NCI-H1092 treated with DMSO at 0.1 percent for 48 hours (cell line): ENCODE measurements at regions not wholly inside any gene's neighbourhood (a gene's known extent, or its start where the extent isn't known, plus 50 kb on each side); places are given as distances from the start of the nearest gene placed in this dataset.
"Not testable (repeated sequence)": the region's sequence is repeated elsewhere in the genome, so short reads cannot be mapped to it uniquely, and the experiment has no call there.

ENCODE experiments used
- DNase-seq: peaks from one replicate; lab custom pipeline; 2025; lab: John Stamatoyannopoulos, UW

DNA sequence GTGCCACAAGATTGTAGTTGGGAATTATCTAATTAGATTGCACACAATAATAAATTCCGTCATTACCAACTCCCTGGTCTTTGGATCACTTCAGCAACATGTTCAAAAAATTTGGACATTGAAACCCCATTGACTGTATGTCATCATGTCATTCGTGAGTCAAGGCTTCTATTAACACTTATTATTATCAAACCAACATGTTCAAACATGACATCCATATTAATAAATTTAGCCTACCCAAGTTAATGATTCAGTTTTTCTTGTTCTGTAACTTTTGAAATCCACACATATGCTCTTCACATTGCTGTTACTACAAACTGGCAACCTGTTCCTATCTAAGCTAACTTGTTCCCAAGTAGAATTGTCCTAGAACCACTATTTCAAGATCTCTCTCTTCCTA is 1142.7 kb upstream of the SLC39A10 start:
- no peak for DNase-seq

- not testable (repeated sequence) for DNase-seq
Observed at GRCh38 chr2:194511070-194511469, 1146.0 kb upstream of the SLC39A10 start.

DNA sequence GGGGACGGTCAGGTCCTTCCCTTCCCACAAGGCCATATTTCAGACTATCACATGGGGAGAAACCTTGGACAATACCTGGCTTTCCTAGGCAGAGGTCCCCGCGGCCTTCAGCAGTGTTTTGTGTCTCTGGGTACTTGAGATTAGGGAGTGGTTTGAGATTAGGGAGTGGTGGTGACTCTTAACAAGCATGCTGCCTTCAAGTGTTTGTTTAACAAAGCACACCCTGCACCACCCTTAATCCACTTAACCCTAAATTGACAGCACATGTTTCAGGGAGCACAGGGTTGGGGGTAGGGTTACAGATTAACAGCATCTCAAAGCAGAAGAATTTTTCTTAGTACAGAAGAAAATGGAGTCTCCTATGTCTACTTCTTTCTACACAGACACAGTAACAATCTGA is 1152.2 kb upstream of the SLC39A10 start:
- DNase-seq = not testable (repeated sequence)

DNA sequence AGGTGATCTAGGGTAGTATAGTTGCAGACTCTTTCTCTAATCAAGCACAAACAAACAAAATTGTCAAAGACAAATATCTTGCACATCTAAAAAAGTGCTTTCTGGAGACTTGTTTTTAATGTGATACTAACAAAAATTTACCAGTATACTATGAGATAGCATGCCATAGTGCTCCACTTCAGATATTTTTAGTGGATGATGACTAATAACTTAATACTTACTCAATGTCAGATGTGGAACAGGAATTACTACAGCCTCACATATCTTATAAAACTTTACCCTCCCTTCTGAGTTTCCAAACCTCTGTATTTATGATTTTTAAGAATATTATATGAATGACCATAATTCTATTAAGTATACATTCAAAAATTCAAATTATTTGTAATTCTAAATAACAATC is 1162.0 kb upstream of the SLC39A10 start:
- DNase-seq = no peak

DNA sequence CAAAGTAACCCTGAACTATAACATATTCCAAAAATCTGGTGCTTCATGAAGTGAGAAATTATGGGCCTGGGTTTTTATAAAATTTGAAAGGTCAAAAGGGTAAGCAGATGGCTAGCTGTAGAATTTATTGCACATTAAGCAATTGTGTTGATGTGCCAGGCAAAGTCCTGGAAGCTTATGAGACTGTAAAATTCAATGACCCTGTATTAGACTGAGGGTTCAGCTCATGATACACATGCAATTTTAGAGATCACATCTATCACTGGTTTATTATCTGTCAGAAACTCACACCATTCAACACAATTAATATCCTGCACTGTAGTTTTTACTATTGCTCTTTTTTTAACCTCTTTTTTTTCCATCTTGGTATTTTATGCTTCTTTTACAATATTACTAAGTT is 1162.6 kb upstream of the SLC39A10 start:
- no peak for DNase-seq

DNA sequence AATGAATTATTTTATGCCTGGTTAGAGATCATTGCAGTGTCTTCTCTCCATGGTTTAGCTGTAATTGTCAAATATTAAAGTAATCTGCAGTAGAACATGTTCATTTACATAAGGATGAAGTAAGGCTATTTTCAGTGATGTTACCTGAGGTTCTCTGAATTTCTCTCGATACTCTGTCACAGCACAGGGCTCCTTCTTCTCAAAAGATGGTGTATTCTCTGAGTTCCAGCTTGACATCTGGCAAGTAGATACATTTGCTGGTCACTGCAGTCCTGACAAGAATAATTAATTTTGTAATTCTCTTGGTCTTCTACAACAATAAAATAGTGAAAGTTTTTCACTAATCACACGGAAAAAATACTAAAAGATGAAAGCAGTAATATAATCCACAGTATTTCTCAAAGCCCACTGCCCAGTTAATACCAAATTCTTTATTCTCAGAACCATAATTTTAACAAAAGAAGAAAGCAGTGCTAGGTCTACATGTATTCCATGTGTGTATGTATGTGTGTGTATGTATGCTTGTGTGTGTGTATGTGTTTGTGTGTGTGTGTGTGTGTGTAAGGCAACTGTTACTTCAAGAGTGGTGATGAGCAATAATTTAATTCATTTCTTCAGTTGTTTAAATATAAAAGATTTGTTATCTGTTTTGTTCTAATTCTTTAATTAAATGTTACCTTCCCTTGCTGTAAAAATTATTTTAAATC is 1165.5 kb upstream of the SLC39A10 start:
- no peak for DNase-seq

DNA sequence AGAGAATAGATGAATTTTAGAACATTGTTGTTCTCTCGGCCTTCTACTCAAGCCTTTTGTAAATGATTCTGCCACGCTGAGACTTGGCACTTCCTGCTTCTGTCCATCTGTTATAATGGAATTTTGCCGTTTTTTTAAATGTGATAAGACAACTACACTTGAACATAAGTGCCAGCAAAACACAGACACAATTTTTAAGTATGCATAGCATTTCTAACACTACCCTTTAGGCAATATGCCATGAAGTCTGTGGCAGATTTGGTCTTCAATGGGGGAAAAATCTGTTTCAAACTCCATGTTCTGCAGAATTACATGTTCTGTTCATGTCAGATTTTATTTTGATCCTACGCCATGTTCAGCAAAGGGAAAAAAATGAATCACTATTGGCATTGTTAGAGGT is 1170.7 kb upstream of the SLC39A10 start:
- no peak for DNase-seq

GRCh38 chr2:194483041-194483440 is 1174.0 kb upstream of the SLC39A10 start:
- DNase-seq = no peak

- DNase-seq = no peak
Observed at GRCh38 chr2:194465641-194466040, 1191.4 kb upstream of the SLC39A10 start.

GRCh38 chr2:194464964-194465638 is 1191.9 kb upstream of the SLC39A10 start:
- no peak for DNase-seq

DNA sequence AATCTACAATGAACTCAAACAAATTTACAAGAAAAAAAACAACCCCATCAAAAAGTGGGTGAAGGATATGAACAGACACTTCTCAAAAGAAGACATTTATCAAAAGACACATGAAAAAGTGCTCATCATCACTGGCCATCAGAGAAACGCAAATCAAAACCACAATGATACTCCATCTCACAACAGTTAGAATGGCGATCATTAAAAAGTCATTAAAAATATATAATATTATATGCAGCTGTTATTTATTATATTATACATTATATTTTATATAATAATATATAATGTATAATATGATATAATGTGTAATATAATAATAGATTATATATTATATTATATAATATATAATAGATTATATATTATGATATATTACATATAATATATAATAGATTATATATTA is 1194.1 kb upstream of the SLC39A10 start:
- DNase-seq = not testable (repeated sequence)

- no peak for DNase-seq
Observed at GRCh38 chr2:194455358-194455757, 1201.7 kb upstream of the SLC39A10 start.

DNA sequence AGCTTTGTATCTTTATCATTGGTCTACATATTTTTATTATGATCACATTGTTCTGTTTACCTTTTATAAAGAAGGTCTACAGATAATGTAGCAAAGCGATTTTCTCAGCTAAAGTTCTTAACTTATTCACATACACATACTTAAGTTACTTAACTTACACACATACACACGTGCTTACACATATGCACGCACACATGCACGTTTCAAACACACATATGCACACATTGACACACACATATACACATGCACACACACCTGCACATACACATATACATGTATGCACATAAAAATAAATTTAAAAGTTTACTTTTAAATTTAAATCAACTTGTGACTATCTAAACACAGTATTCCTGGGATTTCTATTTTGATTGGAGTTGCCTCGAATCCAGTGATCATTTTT is 1204.5 kb upstream of the SLC39A10 start:
- no peak for DNase-seq

DNA sequence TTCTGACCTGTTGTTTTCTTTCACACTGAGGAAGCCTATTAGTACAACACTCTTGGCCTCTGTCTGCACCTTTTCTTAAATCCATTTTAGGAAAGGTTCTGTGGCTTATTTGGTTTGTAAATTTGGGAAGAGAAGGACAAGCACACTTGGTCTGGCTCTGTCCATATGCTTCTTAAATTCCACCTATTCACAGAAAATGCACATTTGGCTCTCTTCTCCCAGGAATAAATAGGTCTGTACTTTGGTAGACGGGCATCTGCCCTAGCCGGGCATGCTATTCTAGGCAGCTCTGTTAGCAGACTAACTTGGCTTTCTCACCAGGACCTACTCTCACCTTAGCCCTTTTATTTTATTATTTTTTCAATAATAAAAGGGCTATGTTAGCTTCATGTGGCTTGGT is 1211.8 kb upstream of the SLC39A10 start:
- no peak for DNase-seq

DNA sequence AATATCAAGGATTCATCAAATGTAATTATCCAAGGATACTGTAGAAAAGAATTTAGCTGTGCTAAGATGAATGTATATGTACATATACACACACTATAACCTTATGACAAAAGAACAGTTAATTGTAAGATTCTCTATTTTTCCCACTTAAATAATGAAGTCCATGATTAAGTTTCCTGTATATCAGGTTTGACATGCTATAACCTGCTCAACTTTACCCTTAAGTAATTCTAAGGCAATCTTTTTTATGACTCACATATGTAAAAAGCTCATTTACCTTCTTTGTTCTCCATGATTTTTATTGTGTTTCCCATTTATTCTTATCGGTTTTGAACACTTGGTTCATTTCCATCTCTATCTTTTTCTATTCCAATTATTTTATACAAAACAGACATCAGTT is 1213.1 kb upstream of the SLC39A10 start:
- no peak for DNase-seq

GRCh38 chr2:194424683-194425209 is 1232.3 kb upstream of the SLC39A10 start:
- no peak for DNase-seq

DNA sequence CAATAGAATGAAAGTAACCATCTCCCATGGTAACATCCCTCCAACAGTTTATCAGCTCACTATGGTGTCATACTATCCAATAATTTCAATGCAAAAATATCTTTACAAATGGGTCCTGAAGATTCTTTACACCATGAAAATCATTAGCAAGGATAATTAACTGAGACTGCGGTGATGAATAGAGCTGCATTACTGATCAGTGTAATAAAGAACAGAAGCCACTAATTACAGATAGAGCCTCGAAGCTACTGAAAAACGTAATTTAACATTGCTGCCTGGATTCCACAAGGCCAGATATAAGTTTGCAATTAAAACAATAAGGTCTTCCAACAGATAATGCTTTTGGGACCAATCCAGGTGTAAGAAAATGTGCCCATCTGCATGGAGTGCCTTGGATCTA is 1245.8 kb upstream of the SLC39A10 start:
- no peak for DNase-seq

DNA sequence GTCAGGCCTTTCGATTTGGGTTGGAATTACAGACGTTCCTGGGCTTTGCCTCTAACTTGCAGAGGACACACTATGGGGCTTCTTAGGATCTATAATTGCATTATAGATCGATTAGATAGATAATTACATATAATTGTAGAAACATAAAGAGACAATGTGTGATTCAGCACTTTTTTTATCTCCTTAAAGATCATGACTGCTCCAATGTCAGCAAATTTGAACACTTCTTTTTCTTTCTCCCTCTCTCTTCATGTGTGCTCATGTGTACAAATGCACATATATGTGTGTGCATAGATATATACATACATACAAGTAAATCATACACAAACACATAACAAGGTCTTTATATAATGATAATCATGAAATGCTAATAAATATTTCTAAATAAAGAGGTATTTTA is 1261.2 kb upstream of the SLC39A10 start:
- no peak for DNase-seq

DNA sequence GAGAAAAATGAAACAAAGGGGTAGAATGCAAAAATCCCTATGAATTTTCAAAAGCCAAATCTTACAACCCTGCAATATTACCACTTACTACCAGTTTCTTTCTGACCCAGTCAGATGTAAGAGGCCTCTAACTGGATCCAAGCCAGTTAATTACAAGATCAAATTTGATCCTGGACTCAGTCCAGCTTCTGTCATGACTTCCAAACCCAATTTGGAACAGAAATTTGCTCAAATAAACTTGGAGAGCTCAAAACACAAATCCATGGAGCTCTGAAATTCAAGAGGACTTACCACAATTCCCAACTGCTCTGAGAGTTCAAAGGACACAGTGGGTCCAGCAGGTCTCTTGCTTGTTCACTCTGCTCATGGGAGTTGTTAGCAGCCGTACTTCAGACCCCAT is 1271.7 kb upstream of the SLC39A10 start:
- DNase-seq = no peak

DNA sequence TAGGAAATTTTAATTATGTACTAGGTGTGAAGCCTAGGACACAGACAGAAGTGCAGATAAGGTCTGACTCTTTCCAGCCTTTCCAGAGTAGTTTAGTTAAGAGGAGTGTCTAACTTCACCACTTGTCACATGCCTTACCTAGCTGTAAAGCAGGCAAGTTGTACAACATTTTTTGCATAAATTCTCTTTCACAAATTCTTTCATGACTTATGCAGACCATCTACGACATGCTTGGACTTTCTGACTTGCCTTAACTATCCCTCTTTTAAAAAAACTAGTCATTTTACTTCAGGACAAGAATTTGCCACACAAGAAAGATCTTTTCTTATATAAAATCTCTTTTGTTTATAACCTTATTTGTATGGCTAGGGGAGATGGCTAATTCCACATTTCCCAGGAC is 1273.6 kb upstream of the SLC39A10 start:
- DNase-seq = no peak

DNA sequence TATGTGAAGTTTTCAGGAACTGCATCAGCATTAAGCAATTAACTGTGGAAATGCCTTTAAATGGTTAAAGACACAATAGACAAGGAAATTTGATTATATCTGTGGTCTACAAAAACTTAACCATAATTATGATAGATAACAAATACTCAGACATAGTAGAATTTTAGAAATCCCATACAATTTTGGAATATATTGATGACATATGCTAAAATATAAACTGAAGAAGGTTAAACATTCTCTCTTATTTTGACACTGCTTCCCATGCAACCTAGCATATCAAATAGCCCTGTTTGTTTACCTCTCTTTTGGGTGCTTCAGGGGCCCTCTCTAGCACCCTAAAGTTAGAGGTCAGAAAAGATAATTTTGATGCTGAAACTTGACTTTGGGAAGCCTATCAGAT is 1274.8 kb upstream of the SLC39A10 start:
- DNase-seq = no peak

DNA sequence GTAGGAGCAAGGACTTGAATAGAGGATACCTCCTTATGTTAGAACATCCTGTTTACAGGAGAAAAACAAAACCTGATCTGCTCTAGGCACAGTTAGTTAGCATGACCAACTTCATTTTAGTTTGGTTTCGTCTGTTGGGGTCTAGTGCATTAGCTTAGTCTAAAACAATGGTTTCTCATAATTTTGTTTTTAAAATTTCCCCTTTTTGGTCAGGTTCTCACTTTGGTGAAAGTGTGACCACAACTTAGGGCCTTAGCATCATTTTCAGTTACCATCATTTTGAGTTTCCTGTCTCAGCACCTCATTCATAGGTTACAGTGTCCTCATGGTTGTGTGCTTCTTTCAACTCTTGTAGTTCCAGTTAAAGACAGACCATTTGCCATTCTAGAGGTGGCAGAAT is 1277.0 kb upstream of the SLC39A10 start:
- no peak for DNase-seq

DNA sequence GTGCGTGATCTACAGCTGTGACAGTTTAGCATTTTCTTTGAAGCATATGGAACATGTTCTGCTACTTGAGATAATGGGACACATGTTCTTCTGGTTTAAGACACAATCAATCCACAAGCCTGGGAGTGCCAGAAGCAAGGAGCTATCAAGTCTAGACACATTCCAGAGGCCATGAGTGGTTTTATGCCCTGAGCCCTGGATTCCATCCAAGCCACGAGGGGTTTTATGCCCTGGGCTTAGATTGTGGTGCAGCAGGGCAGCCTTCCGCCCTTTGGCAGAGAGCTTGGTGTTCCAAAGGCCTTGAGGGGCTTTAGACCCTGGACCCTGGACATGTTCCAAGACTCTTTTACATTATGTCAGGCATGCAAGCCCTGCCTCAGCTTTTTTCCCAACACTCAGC is 1289.6 kb upstream of the SLC39A10 start:
- DNase-seq = not testable (repeated sequence)

GRCh38 chr2:194363878-194364277 is 1293.1 kb upstream of the SLC39A10 start:
- no peak for DNase-seq
